ENCODE measurements at regions not wholly inside any gene's neighbourhood (a gene's known extent, or its start where the extent isn't known, plus 50 kb on each side); places are given as distances from the start of the nearest gene placed in this dataset.
A peak's percentile ranks its signal among the peaks of the same experiment; 100 is the strongest.

DNA sequence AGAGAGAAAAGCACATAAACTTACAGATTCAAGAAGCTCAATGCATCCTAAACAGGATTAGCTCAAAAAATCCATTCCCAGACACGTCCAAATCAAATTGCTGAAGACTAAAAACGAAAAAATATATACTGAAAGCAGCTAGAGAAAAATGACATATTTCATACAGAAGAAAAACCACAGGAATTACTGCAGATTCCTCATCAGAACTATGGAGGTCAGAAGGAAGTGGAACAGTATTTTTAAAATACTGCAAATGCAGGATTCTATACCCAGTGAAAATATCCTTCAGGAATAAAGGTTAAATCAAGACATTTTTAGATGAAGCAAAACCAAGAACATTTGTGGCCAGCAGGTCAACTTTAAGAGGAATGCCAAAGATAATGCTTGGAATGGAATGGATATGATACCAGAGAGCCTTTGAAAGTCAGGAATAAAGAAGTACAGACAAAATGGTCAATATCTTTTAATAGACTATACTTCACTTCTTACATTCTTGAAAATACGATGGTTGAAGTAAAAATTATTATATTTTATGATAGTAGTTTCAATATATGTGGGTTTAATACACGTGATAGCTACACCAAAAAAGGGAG, 352.9 kb downstream of the CTTN start:
- DNase-seq: no peak

DNA sequence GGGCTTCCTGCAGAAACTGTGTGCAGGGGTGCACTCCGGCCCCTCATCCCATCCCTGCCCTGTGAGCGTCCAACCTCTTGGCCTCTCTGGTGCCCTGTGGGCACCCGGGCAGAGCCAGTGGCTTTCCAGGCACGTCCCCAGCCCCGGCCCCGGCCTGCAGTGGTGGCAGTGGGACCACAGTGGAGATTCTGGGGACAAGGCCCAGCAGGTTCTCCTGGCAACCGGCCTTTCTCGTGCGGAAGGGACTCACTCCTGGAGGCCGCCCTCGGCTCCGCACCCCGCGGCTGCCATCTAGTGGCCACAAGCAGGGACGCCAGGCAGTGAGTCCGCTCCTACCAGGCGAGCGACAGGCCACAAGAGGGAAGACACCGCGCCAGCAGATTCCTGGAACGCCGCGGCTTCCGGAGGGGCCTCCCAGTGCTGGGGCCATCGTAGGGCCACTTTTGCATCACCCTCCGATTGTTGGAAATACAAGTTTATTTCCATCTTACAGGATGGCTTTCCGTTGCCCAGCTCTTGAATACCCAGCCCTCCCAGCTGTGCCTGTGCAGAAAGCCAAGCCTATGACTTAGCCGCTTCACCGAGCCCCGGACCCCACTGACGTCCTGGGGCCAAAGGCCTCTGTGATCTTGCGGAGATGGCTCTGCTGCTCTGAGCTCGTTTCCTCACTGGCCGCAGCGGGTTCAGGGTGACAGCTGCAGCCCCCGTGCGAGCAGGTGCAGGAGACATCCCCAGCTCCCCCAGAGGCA, 357.3 kb downstream of the CTTN start:
- DNase-seq: peak; percentile 63 to 75

- no peak for DNase-seq
These were observed 358.0 kb downstream of the CTTN start for GRCh38 chr11:70756341-70756740.

- DNase-seq: no peak
These were observed 358.4 kb downstream of the CTTN start for GRCh38 chr11:70756756-70757155.

GRCh38 chr11:70757241-70757640, 358.9 kb downstream of the CTTN start:
- no peak for DNase-seq

DNA sequence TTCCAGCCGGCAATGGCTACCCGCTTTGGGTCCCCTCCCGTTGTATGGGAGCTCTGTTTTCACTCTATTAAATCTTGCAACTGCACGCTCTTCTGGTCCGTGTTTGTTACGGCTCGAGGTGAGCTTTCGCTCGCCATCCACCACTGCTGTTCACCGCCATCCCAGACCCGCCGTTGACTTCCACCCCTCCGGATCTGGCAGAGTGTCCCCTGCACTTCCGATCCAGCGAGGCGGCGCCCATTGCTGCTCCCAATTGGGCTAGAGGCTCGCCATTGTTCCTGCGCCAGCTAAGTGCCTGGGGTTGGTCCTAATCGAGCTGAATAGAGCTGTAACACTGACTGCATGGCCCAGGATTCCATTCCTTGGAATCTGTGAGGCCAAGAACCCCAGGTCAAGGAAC, 359.9 kb downstream of the CTTN start:
- no peak for DNase-seq

GRCh38 chr11:70759846-70760245, 361.5 kb downstream of the CTTN start:
- DNase-seq: no peak

- DNase-seq: no peak
These were observed 362.2 kb downstream of the CTTN start for GRCh38 chr11:70760416-70761020.

DNA sequence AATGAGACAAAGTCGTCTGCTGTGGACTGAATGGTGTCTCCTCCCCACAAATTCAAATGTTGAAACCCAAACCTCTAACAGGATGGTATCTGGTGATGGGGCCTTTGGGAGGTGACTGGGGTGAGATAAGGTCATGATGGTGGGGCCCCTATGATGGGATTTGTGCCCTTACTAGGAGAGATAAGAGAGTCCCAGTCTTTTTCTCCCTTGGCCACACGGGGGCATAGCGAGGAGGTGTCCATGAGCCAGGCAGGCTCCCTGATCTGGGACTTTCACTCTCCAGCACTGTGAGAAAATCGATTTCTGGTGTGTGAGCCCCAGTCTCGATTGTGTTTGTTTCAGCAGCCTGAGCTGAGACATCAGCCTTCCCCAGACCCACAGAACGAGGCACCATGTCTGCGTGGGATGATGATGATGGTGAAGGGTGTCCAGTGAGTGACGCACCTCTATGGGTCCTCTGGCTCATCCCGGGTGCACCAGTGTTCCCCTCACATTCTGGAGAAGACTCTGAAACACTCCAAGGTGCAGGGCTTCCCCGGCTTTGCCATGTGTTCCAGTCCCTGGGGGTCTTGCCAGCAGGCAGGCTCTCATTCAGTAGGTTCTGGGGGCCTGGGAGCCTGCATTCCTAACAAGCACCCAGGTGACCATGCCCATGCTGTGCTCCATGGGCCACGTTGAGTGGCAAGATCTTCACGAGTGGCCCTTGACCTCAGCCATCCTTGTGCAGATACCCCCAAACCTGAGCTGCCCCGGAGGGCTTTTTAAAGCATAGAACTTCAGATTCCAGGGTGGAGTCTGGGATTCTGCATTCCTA, 363.0 kb downstream of the CTTN start:
- DNase-seq: no peak

- no peak for DNase-seq
These were observed 363.6 kb downstream of the CTTN start for GRCh38 chr11:70761908-70762337.

DNA sequence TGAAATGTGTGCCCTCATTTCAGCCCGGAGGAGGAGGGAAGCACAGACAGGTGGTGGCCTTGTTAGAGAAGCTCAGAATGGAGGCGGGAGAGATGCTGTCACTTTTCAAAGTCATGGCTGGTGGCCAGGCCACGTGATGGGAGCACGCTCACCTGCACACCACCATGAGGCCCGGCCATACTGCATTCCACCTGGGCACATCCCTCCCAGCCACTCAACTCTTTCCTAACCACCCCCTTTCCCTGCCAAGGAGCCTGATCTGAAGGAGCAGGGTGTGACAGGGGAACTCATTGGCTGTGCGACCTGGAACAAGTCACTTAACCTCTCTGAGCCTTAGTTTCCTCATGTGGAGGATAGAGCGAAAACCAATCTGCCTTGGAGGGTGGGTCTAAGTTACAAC, 364.5 kb downstream of the CTTN start:
- DNase-seq: no peak

DNA sequence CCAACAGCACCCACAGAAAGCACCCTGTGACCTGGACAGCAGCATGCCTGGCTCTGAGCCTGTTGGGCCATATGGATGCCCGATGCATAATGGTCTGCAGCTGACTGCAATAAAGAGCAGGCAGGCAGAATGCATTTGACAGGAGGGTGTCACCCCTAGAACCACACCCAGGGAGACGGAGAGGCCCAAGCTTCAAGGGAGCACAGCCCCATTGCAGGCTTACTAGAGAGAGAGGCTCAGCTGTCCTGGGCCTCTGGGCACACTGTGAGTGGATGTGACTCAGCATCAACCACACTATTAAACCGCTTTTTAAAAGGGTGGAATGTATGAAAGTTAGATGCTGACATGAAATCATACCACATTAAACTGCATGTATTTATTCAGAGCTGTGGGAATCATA, 365.3 kb downstream of the CTTN start:
- no peak for DNase-seq

GRCh38 chr11:70764356-70764905, 366.1 kb downstream of the CTTN start:
- DNase-seq: no peak

GRCh38 chr11:70766901-70767300, 368.6 kb downstream of the CTTN start:
- DNase-seq: no peak

- DNase-seq: no peak
These were observed 370.2 kb downstream of the CTTN start for GRCh38 chr11:70768346-70769095.

GRCh38 chr11:70769106-70769505, 370.8 kb downstream of the CTTN start:
- no peak for DNase-seq

DNA sequence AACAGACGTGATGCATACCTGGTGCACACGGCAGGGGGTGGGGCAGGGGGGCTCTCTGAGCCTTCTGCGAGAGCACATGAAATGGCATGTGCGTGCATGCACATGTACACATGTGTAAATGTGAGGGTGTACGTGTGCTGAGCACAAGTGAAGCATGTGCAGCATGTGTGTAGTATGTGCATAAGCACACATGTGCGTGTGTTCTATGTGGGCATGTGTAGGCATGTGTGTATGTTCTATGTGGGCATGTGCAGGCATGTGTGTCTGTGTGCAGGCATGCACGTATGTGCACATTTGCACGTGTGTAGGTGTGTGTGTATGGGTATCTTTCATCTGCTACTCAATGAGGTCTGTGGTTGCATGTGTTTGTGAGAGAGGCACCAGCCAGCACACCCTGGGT, 371.2 kb downstream of the CTTN start:
- DNase-seq: no peak

DNA sequence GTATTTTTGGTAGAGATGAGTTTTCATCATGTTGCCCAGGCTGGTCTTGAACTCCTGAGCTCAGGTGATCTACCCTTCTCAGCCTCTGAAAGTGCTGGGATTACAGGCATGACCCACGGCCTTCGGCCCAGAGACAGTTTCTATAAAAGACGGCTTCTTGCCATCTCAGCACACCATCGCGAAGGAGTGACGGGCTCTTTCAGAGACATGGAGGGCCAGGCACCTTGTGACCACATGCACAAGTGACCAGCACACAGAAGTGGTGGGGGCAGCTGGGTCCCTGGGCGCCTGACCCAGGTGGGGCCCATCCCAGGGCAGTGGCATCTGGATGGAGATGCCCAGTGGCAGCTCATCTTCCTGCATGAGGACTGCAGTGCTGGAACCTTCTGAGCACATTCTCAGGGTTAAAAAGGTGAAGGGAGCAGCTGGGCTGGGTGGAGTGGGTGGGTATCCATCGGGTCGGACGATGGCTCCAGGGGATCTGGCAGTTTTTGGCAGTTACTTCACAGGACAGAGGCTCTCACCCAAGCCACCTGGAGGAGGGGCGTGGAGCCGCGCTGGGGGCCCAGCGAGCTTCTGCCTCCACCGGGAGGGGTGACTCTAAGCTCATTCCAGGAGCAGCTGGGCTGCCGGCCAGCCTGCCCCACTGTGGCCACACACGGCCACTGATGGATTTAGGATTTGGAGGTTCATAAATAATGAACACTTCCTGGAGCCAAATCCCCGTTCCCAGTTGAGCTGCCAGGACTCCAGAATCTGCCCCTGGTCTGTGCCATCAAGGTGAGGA, 373.0 kb downstream of the CTTN start:
- no peak for DNase-seq

- DNase-seq: no peak
These were observed 374.6 kb downstream of the CTTN start for GRCh38 chr11:70772950-70773349.

DNA sequence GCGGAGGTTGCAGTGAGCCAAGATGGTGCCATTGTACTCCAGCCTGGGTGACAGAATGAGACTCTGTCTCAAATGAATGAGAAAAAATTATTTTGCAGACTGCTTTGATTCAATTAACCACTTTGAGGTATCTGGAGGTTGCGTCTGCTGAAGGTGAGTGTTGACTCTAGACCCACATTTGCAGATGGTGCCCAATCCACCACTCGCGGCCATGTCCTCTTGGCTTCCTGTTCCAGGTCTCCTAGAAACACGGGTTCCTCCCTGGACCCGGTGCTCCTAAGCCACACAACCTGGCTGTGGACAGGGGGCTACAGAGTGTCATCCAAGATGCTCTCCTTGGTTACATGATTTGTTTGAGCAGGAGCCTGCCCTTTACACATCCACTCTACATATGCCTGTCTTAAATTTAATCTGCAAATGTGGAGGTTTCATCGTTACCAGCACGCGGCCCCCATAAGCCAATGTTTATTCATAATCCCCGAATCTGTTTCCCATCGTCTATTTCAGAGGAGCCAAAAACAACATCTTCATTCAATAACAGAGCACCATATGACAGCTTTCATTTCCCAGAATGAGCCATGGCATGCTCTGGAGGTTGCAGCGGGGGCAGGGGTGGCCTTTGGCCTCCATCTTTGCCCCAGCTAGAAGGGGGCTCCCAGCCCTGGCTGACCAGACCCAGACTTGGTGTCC, 377.2 kb downstream of the CTTN start:
- DNase-seq: no peak
